ENCODE measurements at regions not wholly inside any gene's neighbourhood (a gene's known extent, or its start where the extent isn't known, plus 50 kb on each side); places are given as distances from the start of the nearest gene placed in this dataset.

DNA sequence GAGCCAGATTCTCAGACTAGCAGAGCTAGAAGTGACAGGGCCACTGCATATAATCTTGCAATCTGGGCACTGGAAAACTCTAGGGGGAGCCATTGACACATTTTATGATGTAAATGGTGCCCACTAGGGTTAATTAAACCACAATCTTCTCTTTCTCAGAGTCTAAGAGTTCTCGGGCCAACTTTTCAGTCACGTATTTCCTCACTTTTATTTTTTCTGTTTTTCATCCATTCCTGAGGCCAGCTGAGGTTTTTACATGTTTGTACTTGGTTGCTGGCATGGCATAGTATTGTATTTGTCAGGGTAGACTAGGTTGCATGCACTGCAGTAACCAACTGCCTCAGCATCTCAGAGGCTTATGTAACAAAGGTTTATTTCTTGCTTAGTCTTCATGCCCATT, 138.2 kb downstream of the ZNF326 start:
- WGBS = 50% methylated on average over 2 of the region's 2 CpGs
- peaks cover 9% of the 10 kb centered on the region; the same call in 1 of the 2 replicates for H3K9me3 ChIP-seq (ENCODE audit: insufficient read depth, low read depth, low read length)
- H3K36me3 ChIP-seq (ENCODE audit: insufficient read depth, low read length) = no peaks in the 10 kb centered on the region
- H3K27ac ChIP-seq (ENCODE audit: low read depth, low read length) = no peak overlapping the region
- no peaks in the 10 kb centered on the region for H3K27me3 ChIP-seq (ENCODE audit: insufficient read depth, low read length)
- H3K9ac ChIP-seq (ENCODE audit: low read depth, low read length) = no peak overlapping the region
- H3K4me1 ChIP-seq (ENCODE audit: insufficient read depth, low read length) = no peaks in the 10 kb centered on the region
- H3K4me3 ChIP-seq (ENCODE audit: low read length) = no peak overlapping the region

DNA sequence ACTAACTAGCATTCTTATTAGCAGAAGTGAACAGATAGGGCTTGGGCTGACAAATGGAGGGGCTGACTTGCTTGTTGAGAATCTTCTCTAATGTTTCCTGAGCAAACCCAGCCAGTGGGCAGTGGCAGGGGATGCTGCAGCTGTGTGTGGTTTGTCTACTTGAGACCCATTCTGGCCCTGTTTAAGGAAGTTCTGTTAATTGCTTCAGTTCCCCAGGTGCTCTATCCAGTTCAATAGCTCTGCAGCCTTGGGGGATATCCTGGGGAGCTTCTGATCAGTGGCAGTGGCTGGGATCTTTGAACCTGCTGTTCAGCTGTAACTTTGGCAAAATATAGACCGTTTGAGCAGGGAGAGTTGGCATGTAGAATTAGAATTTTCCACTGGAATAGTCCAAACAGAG, 137.4 kb downstream of the ZNF326 start:
- 0 out of 2 replicates have a peak, but pooled peaks cover 7% of the 10 kb centered on the region for H3K9me3 ChIP-seq (ENCODE audit: insufficient read depth, low read depth, low read length)
- H3K27me3 ChIP-seq (ENCODE audit: insufficient read depth, low read length) = no peaks in the 10 kb centered on the region
- H3K4me3 ChIP-seq (ENCODE audit: low read length) = no peak overlapping the region
- 56% methylated on average over 1 of the region's 1 CpG for whole genome bisulfite sequencing
- H3K27ac ChIP-seq (ENCODE audit: low read depth, low read length) = no peak overlapping the region
- no peaks in the 10 kb centered on the region for H3K36me3 ChIP-seq (ENCODE audit: insufficient read depth, low read length)
- H3K9ac ChIP-seq (ENCODE audit: low read depth, low read length) = no peak overlapping the region
- no peaks in the 10 kb centered on the region for H3K4me1 ChIP-seq (ENCODE audit: insufficient read depth, low read length)

DNA sequence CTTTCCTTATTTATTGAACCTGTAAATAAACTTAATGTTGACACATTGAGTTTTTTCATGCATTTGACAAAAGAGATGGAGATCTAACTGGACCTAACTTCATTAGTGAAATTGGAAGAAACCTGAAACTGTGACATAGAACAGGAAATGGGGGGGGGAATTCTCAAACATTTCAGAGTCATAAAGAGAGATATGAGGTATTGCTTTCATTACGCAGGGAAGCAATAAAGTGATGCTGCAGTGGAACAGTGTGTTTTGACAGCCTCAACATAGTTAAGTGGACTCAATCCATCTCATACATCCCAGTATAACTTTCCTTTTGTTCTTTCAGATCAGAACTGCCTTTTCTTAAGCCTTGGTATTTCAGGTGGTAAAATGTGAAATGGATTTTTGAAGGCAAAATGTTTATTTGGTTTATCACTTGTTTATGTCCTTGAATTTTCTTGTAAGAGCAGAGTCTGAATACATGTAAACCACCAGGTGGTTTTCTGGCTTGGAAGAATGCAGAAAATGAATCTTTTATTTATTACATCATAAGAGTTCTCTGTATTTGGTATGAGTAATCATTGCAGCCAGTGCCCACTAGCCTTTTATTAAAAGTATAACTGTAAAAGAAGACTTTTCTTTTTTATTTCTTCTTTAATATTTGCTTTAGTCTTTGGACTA, 132.5 kb downstream of the ZNF326 start:
- Histone ChIP-seq H3K9ac (ENCODE audit: low read depth, low read length) (no peak overlapping the region), H3K4me3 (ENCODE audit: low read length) (no peak overlapping the region), H3K36me3 (ENCODE audit: insufficient read depth, low read length) (no peaks in the 10 kb centered on the region), H3K27ac (ENCODE audit: low read depth, low read length) (no peak overlapping the region), H3K9me3 (ENCODE audit: insufficient read depth, low read depth, low read length) (no peaks in the 10 kb centered on the region), H3K27me3 (ENCODE audit: insufficient read depth, low read length) (no peaks in the 10 kb centered on the region), H3K4me1 (ENCODE audit: insufficient read depth, low read length) (no peaks in the 10 kb centered on the region)
- 73% methylated on average over 1 of the region's 1 CpG for WGBS

DNA sequence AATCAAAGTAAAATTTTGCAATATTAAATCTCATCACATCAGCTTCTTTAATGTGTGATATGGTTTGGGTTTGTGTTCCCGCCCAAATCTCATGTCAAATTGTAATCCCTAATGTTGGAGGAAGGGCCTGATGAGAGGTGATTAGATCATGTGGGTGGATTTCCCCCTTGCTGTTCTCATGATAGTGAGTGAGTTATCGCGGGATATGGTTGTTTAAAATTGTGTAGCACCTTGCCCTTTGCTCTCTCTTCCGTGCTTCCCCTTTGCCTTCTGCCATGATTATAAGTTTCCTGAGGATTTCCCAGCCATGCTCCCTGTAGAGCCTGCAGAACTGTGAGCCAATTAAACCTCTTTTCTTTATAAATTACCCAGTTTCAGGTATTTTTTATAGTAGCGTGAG, 131.9 kb downstream of the ZNF326 start:
- no peak overlapping the region for H3K4me3 ChIP-seq (ENCODE audit: low read length)
- no peaks in the 10 kb centered on the region for H3K36me3 ChIP-seq (ENCODE audit: insufficient read depth, low read length)
- H3K9ac ChIP-seq (ENCODE audit: low read depth, low read length) = no peak overlapping the region
- no peak overlapping the region for H3K27ac ChIP-seq (ENCODE audit: low read depth, low read length)
- 93% methylated on average over 4 of the region's 5 CpGs for WGBS
- no peaks in the 10 kb centered on the region for H3K9me3 ChIP-seq (ENCODE audit: insufficient read depth, low read depth, low read length)
- H3K4me1 ChIP-seq (ENCODE audit: insufficient read depth, low read length) = no peaks in the 10 kb centered on the region
- no peaks in the 10 kb centered on the region for H3K27me3 ChIP-seq (ENCODE audit: insufficient read depth, low read length)

DNA sequence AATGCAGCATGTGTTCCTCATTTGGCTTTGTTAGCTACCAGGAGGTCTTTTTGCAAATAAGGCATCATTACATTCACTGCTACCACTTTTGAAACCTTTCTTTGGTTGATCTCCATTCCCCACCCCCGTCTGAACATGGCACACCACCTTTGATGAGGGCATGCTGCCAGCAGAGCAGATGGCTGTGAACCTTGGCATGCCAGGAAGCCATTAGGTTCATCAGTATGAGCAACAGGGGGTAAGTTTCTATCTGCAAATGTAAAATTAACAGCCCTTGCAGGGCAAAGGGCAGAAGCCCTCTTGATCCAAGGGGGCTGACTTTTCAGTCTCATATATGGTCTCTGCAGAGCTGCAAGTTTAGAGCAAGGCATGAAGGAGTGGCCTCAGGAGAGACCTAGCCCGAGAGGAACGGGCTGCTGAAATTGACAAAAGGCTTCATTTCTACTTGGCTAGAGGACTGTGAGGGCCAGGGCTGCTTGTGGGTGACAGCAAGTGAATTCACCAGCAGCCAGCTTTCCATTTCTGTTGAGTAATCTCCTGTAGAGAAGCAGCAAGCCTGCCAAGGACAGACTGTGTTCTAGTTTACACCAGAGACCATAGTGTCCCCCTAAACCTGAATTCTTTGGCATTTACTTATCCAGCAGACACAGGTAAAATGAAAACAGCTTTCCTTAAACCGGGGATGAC, 127.9 kb downstream of the ZNF326 start:
- no peaks in the 10 kb centered on the region for H3K4me1 ChIP-seq (ENCODE audit: insufficient read depth, low read length)
- H3K9ac ChIP-seq (ENCODE audit: low read depth, low read length) = no peak overlapping the region
- H3K27me3 ChIP-seq (ENCODE audit: insufficient read depth, low read length) = no peaks in the 10 kb centered on the region
- H3K27ac ChIP-seq (ENCODE audit: low read depth, low read length) = no peak overlapping the region
- H3K9me3 ChIP-seq (ENCODE audit: insufficient read depth, low read depth, low read length) = no peaks in the 10 kb centered on the region
- no peaks in the 10 kb centered on the region for H3K36me3 ChIP-seq (ENCODE audit: insufficient read depth, low read length)
- 77% methylated on average over 4 of the region's 4 CpGs for WGBS
- no peak overlapping the region for H3K4me3 ChIP-seq (ENCODE audit: low read length)

DNA sequence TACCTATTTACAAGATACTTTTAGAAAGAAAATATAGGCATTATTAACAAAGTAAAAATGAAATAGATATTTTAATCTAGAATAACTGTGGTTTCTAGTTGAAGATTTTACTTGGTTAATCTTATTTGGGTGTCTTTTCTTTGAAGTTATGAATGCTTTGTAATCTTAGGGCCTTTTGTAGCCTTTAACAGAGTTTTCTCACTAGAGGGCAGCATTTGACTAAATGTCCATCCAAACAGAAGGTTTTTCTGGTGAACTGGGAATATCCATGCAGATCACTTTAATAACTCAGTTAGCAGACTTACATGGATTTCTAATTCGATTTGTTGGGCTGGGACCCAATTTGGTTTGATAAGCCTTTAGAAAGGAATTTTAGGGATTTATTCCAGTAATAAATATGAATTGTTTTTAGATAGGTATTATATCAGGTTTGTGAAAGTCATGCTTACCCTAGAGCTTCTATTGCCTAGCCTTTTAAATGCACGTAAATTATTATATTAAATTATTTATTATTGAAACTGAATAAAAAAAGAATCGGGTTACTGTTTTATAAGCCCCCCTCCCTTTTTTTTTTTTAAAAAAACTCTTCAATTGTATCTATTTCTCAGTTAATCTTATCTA, 119.7 kb downstream of the ZNF326 start:
- H3K9ac ChIP-seq (ENCODE audit: low read depth, low read length) = no peak overlapping the region
- no peak overlapping the region for H3K4me3 ChIP-seq (ENCODE audit: low read length)
- H3K4me1 ChIP-seq (ENCODE audit: insufficient read depth, low read length) = no peaks in the 10 kb centered on the region
- H3K27me3 ChIP-seq (ENCODE audit: insufficient read depth, low read length) = no peaks in the 10 kb centered on the region
- H3K9me3 ChIP-seq (ENCODE audit: insufficient read depth, low read depth, low read length) = no peaks in the 10 kb centered on the region
- no peak overlapping the region for H3K27ac ChIP-seq (ENCODE audit: low read depth, low read length)
- no peaks in the 10 kb centered on the region for H3K36me3 ChIP-seq (ENCODE audit: insufficient read depth, low read length)
- WGBS = 6% methylated on average over 1 of the region's 3 CpGs

DNA sequence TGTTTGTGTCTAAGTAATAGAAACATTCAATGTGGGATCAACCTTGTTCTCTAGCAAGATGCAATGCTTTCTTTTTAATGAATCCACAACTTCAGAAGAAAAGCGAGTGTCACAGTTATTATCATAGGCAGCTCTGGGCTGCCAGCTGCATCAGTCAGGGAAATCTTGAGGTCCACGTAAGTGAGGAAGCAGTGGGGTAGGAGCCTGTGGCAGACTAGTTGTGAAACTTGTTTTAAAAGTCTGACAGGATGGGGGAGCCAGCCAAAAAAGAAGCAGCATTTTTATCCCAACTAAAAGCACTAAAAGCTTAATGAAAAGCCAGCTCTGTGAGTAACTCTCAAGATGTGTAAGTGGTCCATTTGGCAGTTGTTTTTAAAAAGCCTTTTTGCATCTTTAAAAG, 113.1 kb downstream of the ZNF326 start:
- H3K27ac ChIP-seq (ENCODE audit: low read depth, low read length) = no peak overlapping the region
- H3K36me3 ChIP-seq (ENCODE audit: insufficient read depth, low read length) = no peaks in the 10 kb centered on the region
- peaks cover 4% of the 10 kb centered on the region; the same call in 1 of the 2 replicates for H3K4me1 ChIP-seq (ENCODE audit: insufficient read depth, low read length)
- no peaks in the 10 kb centered on the region for H3K27me3 ChIP-seq (ENCODE audit: insufficient read depth, low read length)
- WGBS = 76% methylated on average over 2 of the region's 2 CpGs
- no peak overlapping the region for H3K9ac ChIP-seq (ENCODE audit: low read depth, low read length)
- no peak overlapping the region for H3K4me3 ChIP-seq (ENCODE audit: low read length)
- no peaks in the 10 kb centered on the region for H3K9me3 ChIP-seq (ENCODE audit: insufficient read depth, low read depth, low read length)

DNA sequence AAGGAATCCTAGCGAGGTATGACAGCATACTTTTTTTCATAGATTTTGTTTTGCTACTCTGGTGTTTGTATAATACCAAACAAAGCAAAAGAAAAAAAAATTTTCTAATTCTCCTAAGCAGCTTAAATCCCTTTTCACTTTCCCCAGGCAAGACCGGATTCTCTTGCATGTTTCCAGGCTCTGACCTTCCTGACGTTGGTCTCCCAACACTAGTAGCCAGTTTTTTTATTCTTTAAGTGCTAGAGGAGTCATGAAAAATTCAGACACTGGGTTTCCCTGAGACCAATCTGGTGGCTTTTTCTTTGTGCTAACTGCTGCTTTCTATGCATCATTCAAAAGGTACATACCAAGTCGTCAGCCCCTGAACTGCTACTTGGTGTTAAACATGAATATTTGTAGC, 111.4 kb downstream of the ZNF326 start:
- no peak overlapping the region for H3K27ac ChIP-seq (ENCODE audit: low read depth, low read length)
- no peaks in the 10 kb centered on the region for H3K36me3 ChIP-seq (ENCODE audit: insufficient read depth, low read length)
- no peaks in the 10 kb centered on the region for H3K27me3 ChIP-seq (ENCODE audit: insufficient read depth, low read length)
- H3K4me3 ChIP-seq (ENCODE audit: low read length) = no peak overlapping the region
- H3K9me3 ChIP-seq (ENCODE audit: insufficient read depth, low read depth, low read length) = no peaks in the 10 kb centered on the region
- no peak overlapping the region for H3K9ac ChIP-seq (ENCODE audit: low read depth, low read length)
- WGBS = 81% methylated on average over 4 of the region's 4 CpGs
- peaks cover 4% of the 10 kb centered on the region; the same call in 1 of the 2 replicates for H3K4me1 ChIP-seq (ENCODE audit: insufficient read depth, low read length)

DNA sequence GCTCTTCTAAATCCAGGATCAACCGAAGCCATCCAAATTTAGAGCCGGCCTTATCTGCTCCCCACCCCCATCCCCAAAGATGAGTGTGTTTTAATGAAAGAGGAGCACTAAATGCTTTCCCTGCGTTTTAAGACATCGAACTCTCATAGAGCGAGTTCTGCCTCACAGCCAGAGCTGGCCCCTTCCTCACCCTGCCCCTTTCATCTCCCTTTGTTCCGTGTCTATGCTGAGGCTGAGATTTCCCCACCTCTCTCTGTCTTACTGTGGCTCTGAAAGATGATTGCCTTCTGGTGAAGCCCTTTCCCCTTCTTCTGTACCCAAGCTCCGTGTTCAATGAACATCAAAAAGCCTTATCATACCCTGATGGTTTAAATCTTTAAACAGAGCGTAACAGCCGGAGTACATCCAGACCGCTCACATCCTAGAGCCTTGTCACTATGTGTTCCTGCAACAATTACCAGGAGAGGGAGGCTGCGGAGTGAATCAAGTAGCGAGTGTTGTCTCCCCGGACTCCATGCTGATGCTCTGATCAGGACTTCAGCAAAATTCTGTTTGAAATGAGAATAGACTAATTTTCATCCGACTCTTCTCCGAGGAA, 110.1 kb downstream of the ZNF326 start:
- no peak overlapping the region for H3K9ac ChIP-seq (ENCODE audit: low read depth, low read length)
- no peaks in the 10 kb centered on the region for H3K36me3 ChIP-seq (ENCODE audit: insufficient read depth, low read length)
- 89% methylated on average over 14 of the region's 15 CpGs for WGBS
- H3K27ac ChIP-seq (ENCODE audit: low read depth, low read length) = no peak overlapping the region
- H3K4me1 ChIP-seq (ENCODE audit: insufficient read depth, low read length) = peaks cover 4% of the 10 kb centered on the region; the same call in 1 of the 2 replicates
- H3K27me3 ChIP-seq (ENCODE audit: insufficient read depth, low read length) = no peaks in the 10 kb centered on the region
- no peaks in the 10 kb centered on the region for H3K9me3 ChIP-seq (ENCODE audit: insufficient read depth, low read depth, low read length)
- H3K4me3 ChIP-seq (ENCODE audit: low read length) = no peak overlapping the region

DNA sequence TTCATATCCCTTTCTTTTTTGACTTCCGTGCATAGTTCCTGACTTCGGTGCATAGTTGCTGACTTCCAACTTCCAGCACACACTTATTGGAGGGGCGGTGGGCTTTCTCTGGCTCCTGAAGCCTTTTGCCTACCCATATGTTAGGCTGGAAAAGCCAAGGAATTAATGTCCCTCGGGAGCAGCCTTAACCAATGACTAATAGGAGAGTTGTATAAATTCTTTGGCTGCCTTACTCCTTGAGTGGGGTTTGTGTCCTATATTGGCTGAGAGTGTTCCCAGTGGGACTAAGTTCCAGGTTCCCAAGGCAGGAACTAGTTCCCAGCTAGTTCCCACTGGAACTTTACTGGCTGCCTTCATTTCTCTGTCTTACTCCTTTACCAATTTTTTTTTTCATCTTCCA, 105.7 kb downstream of the ZNF326 start:
- 76% methylated on average over 4 of the region's 4 CpGs for WGBS
- no peaks in the 10 kb centered on the region for H3K27me3 ChIP-seq (ENCODE audit: insufficient read depth, low read length)
- no peak overlapping the region for H3K9ac ChIP-seq (ENCODE audit: low read depth, low read length)
- no peaks in the 10 kb centered on the region; the same call in 1 of the 2 replicates for H3K4me1 ChIP-seq (ENCODE audit: insufficient read depth, low read length)
- no peak overlapping the region for H3K4me3 ChIP-seq (ENCODE audit: low read length)
- H3K27ac ChIP-seq (ENCODE audit: low read depth, low read length) = no peak overlapping the region
- H3K36me3 ChIP-seq (ENCODE audit: insufficient read depth, low read length) = no peaks in the 10 kb centered on the region
- peaks cover 8% of the 10 kb centered on the region; the same call in 1 of the 2 replicates for H3K9me3 ChIP-seq (ENCODE audit: insufficient read depth, low read depth, low read length)

DNA sequence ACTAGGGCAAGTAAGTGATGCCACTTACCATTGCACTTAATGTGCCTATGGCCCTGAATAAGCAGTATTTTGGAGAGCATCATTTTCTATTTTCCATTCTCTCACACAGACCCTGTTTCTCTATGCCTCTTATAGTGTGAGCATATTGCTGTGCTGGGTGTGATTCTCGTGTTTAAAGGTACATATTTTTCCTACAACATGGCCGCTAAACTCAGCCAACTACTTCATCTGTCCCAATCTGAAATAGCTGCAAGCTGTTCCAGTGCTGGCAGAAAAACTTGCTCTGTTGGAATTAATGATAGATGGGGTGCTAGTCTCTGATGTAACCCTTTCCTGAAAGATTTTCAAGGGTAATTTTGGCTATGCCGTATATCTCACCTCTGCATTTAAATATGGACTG, 97.5 kb downstream of the ZNF326 start:
- Histone ChIP-seq H3K27me3 (ENCODE audit: insufficient read depth, low read length) (no peaks in the 10 kb centered on the region), H3K9ac (ENCODE audit: low read depth, low read length) (no peak overlapping the region), H3K9me3 (ENCODE audit: insufficient read depth, low read depth, low read length) (peaks cover 11% of the 10 kb centered on the region; the same call in 1 of the 2 replicates)

More for the DNA sequence above, 97.5 kb downstream of the ZNF326 start:
- WGBS = 71% methylated on average over 1 of the region's 3 CpGs
- Histone ChIP-seq H3K4me3 (ENCODE audit: low read length) (no peak overlapping the region), H3K27ac (ENCODE audit: low read depth, low read length) (no peak overlapping the region), H3K36me3 (ENCODE audit: insufficient read depth, low read length) (no peaks in the 10 kb centered on the region), H3K4me1 (ENCODE audit: insufficient read depth, low read length) (no peaks in the 10 kb centered on the region)

Data from HUES64 (cell line).